ENCODE measurements at regions not wholly inside any gene's neighbourhood (a gene's known extent, or its start where the extent isn't known, plus 50 kb on each side); places are given as distances from the start of the nearest gene placed in this dataset.

DNA sequence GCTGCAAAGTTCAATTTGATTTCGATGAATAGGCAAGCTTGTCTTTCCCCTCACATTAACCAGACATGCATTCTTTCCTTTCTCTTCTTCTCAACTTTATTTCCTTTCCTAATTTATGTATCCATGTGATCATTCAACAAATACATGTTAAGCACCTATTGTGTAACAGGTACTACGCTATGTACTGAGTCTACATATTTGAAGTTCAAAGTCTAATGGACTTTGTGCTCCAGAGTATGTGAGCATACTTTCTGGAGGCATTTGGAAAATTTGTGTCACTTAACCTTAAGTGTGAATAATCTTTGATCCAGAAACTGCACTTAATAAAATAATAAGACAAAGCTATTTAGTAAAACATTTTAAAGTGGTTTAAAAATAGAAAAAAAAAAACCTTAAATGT, 675.3 kb upstream of the CT83 start:
- H2AFZ ChIP-seq (ENCODE audit: low read depth, low read length, poor library complexity, severe bottlenecking): no peak overlapping the region
- no peaks in the 10 kb centered on the region for H3K4me1 ChIP-seq (ENCODE audit: control insufficient read depth in 1 of 2, insufficient read depth in 2 of 2, low read length in 2 of 2)

More for the DNA sequence above, 675.3 kb upstream of the CT83 start:
- Histone ChIP-seq H4K20me1 (ENCODE audit: insufficient read depth) (no peaks in the 10 kb centered on the region), H3K4me3 (replicated peaks in 1 of 2; ENCODE audit: low read depth in 1 of 2, low read length in 2 of 2) (no peak overlapping the region), H3K9ac (ENCODE audit: low read length) (no peak overlapping the region), H3K36me3 (ENCODE audit: control insufficient read depth in 1 of 2, insufficient read depth in 2 of 2, low read length in 2 of 2) (no peaks in the 10 kb centered on the region), H3K4me2 (ENCODE audit: low read length) (no peak overlapping the region), H3K27me3 (ENCODE audit: insufficient read depth, low read length) (no peaks in the 10 kb centered on the region), H3K9me3 (ENCODE audit: control insufficient read depth in 1 of 2, insufficient read depth in 1 of 2, low read depth in 1 of 2, low read length in 2 of 2) (no peaks in the 10 kb centered on the region), H3K79me2 (ENCODE audit: insufficient read depth, low read length) (no peaks in the 10 kb centered on the region), H3K9me2 (ENCODE audit: insufficient read depth) (no peaks in the 10 kb centered on the region), H3K27ac (ENCODE audit: low read depth, low read length) (no peak overlapping the region)
- no TSS peak for BruUV-seq (replicated peaks)
- DNase-seq (ENCODE audit: low read depth, low spot score) (no peak), ATAC-seq (no peak)
- RAD21 ChIA-PET (ENCODE audit: low non-redundant PET in 1 of 2, low total read pairs in 2 of 2, uncharacterized antibody in 2 of 2, unreplicated experiment in 2 of 2): no interaction called here
- intact Hi-C loops (cut with micrococcal nuclease): no loop called here
- POLR2A ChIA-PET: no interaction called here
- CTCF ChIA-PET: no interaction called here
- no peak for TF ChIP-seq FOSL1 (IDR thresholded peaks at IDR 0.05; ENCODE audit: low read depth)
- TF ChIP-seq SIN3A (IDR thresholded peaks at IDR 0.05; ENCODE audit: low read depth): no peak
- TF ChIP-seq POLR2A (IDR thresholded peaks at IDR 0.05; ENCODE audit: borderline replicate concordance, extremely low read depth, insufficient read depth, insufficient read length): no peak
- TF ChIP-seq ELF1 (IDR thresholded peaks at IDR 0.05; ENCODE audit: borderline replicate concordance, low read depth): no peak
- TF ChIP-seq SP1 (IDR thresholded peaks at IDR 0.05; ENCODE audit: low read depth): no peak
- TF ChIP-seq EZH2phosphoT487 (IDR thresholded peaks at IDR 0.05; ENCODE audit: borderline replicate concordance): no peak
- no peak for TF ChIP-seq MAX (IDR thresholded peaks at IDR 0.05)
- TF ChIP-seq ZFX (IDR thresholded peaks at IDR 0.05): no peak
- TF ChIP-seq RAD21 (IDR thresholded peaks at IDR 0.05; ENCODE audit: low read depth): no peak
- TF ChIP-seq EGR1 (IDR thresholded peaks at IDR 0.05; ENCODE audit: low read depth): no peak
- no peak for TF ChIP-seq REST (IDR thresholded peaks at IDR 0.05; ENCODE audit: low read depth)
- TF ChIP-seq, protein P1, sequence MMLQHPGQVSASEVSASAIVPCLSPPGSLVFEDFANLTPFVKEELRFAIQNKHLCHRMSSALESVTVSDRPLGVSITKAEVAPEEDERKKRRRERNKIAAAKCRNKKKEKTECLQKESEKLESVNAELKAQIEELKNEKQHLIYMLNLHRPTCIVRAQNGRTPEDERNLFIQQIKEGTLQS (IDR thresholded peaks at IDR 0.05): no peak
- TF ChIP-seq CEBPB (IDR thresholded peaks at IDR 0.05; ENCODE audit: low read depth): no peak
- TF ChIP-seq CBX3 (IDR thresholded peaks at IDR 0.05; ENCODE audit: low read depth): no peak
- no peak for TF ChIP-seq ZBTB33 (IDR thresholded peaks at IDR 0.05; ENCODE audit: extremely low read depth, insufficient replicate concordance, low read length)
- no peak for TF ChIP-seq ZNF274 (IDR thresholded peaks at IDR 0.05; ENCODE audit: low read depth, low read length)
- TF ChIP-seq YY1 (IDR thresholded peaks at IDR 0.05; ENCODE audit: extremely low read depth, insufficient replicate concordance, low read depth, low read length): no peak
- TF ChIP-seq, protein P2, sequence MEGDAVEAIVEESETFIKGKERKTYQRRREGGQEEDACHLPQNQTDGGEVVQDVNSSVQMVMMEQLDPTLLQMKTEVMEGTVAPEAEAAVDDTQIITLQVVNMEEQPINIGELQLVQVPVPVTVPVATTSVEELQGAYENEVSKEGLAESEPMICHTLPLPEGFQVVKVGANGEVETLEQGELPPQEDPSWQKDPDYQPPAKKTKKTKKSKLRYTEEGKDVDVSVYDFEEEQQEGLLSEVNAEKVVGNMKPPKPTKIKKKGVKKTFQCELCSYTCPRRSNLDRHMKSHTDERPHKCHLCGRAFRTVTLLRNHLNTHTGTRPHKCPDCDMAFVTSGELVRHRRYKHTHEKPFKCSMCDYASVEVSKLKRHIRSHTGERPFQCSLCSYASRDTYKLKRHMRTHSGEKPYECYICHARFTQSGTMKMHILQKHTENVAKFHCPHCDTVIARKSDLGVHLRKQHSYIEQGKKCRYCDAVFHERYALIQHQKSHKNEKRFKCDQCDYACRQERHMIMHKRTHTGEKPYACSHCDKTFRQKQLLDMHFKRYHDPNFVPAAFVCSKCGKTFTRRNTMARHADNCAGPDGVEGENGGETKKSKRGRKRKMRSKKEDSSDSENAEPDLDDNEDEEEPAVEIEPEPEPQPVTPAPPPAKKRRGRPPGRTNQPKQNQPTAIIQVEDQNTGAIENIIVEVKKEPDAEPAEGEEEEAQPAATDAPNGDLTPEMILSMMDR (IDR thresholded peaks at IDR 0.05 in 2 of 3, conservative IDR thresholded peaks at IDR 0.05 in 1 of 3; ENCODE audit: borderline replicate concordance in 1 of 3, insufficient read depth in 1 of 3, low read depth in 2 of 3, low read length in 2 of 3): no peak

Data from HCT116 (cell line).